ENCODE measurements at regions not wholly inside any gene's neighbourhood (a gene's known extent, or its start where the extent isn't known, plus 50 kb on each side); places are given as distances from the start of the nearest gene placed in this dataset.

DNA sequence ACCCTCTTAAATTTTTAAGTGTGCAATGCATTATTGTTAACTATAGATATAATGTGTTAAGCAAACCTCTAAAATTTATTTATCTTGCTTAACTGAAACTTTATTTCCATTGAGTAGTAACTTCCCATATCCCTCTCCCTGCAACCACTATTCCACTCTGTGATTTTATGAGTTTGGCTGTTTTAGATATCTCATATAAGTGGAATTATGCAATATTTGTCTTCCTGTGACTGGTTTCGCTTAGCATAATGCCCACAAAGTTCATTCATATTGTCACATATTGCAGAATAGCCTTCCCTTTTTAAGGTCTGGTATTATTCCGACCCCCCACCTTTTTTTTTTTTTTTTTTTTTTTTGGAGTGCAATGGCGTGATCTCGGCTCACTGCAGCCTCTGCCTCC, 247.6 kb downstream of the EMP1 start:
- no peaks in the 10 kb centered on the region for H3K36me3 ChIP-seq (replicated peaks; ENCODE audit: insufficient read depth, low read depth)
- no peaks in the 10 kb centered on the region for H3K9me3 ChIP-seq (ENCODE audit: low read depth)
- H3K4me1 ChIP-seq (ENCODE audit: insufficient read depth) = no peaks in the 10 kb centered on the region
- no peak overlapping the region for H3K27ac ChIP-seq
- no peak overlapping the region for H2AFZ ChIP-seq
- H4K20me1 ChIP-seq (ENCODE audit: insufficient read depth, poor library complexity, severe bottlenecking) = no peaks in the 10 kb centered on the region
- no peaks in the 10 kb centered on the region for H3K27me3 ChIP-seq
- 95% methylated on average over 4 of the region's 4 CpGs for WGBS (ENCODE audit: low lambda C conversion rate, missing lambda C conversion rate)
- no peak for DNase-seq (ENCODE audit: low spot score)
- TF ChIP-seq EZH2 (IDR thresholded peaks at IDR 0.05; ENCODE audit: borderline replicate concordance) (no peak), EZH2phosphoT487 (IDR thresholded peaks at IDR 0.05; ENCODE audit: low read depth, severe bottlenecking, unreplicated experiment) (no peak)
- TF ChIP-seq, protein P1, sequence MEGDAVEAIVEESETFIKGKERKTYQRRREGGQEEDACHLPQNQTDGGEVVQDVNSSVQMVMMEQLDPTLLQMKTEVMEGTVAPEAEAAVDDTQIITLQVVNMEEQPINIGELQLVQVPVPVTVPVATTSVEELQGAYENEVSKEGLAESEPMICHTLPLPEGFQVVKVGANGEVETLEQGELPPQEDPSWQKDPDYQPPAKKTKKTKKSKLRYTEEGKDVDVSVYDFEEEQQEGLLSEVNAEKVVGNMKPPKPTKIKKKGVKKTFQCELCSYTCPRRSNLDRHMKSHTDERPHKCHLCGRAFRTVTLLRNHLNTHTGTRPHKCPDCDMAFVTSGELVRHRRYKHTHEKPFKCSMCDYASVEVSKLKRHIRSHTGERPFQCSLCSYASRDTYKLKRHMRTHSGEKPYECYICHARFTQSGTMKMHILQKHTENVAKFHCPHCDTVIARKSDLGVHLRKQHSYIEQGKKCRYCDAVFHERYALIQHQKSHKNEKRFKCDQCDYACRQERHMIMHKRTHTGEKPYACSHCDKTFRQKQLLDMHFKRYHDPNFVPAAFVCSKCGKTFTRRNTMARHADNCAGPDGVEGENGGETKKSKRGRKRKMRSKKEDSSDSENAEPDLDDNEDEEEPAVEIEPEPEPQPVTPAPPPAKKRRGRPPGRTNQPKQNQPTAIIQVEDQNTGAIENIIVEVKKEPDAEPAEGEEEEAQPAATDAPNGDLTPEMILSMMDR (IDR thresholded peaks at IDR 0.05; ENCODE audit: poor library complexity) = no peak
- H3K4me3 ChIP-seq = no peak overlapping the region
- no peak overlapping the region for H3K4me2 ChIP-seq
- H3K9me2 ChIP-seq (replicated peaks; ENCODE audit: insufficient read depth) = no peaks in the 10 kb centered on the region
- no peaks in the 10 kb centered on the region for H3K79me2 ChIP-seq

DNA sequence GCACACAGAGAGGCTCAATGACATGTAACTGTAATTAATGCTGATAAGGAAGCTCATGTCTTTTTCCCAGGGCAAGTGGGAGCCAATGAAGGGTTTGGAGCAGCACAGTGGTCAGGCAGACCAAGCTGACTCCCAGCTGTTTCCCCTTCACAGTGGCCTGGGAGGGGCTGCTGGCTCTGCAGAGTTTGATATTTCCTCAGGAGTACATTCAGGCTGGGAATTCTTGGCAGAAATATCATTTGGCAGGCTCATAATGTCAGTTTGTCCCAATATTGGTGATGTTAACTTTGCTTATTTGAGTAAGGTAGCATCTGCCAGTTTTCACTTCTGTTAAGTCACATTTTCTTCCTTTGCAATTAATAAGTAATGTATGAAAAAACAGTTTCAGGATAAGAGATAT, 247.0 kb downstream of the EMP1 start:
- H3K4me1 ChIP-seq (ENCODE audit: insufficient read depth) = no peaks in the 10 kb centered on the region
- DNase-seq (ENCODE audit: low spot score) = no peak
- no peaks in the 10 kb centered on the region for H3K79me2 ChIP-seq
- H3K9me2 ChIP-seq (replicated peaks; ENCODE audit: insufficient read depth) = no peaks in the 10 kb centered on the region
- H4K20me1 ChIP-seq (ENCODE audit: insufficient read depth, poor library complexity, severe bottlenecking) = no peaks in the 10 kb centered on the region
- H2AFZ ChIP-seq = no peak overlapping the region
- TF ChIP-seq, protein P1 (IDR thresholded peaks at IDR 0.05; ENCODE audit: poor library complexity) = no peak
- no peak for TF ChIP-seq EZH2 (IDR thresholded peaks at IDR 0.05; ENCODE audit: borderline replicate concordance)
- no peak for TF ChIP-seq EZH2phosphoT487 (IDR thresholded peaks at IDR 0.05; ENCODE audit: low read depth, severe bottlenecking, unreplicated experiment)
- no peak overlapping the region for H3K4me2 ChIP-seq
- no peaks in the 10 kb centered on the region for H3K9me3 ChIP-seq (ENCODE audit: low read depth)
- H3K27me3 ChIP-seq = no peaks in the 10 kb centered on the region
- no peaks in the 10 kb centered on the region for H3K36me3 ChIP-seq (replicated peaks; ENCODE audit: insufficient read depth, low read depth)
- no peak overlapping the region for H3K4me3 ChIP-seq
- H3K27ac ChIP-seq = no peak overlapping the region

DNA sequence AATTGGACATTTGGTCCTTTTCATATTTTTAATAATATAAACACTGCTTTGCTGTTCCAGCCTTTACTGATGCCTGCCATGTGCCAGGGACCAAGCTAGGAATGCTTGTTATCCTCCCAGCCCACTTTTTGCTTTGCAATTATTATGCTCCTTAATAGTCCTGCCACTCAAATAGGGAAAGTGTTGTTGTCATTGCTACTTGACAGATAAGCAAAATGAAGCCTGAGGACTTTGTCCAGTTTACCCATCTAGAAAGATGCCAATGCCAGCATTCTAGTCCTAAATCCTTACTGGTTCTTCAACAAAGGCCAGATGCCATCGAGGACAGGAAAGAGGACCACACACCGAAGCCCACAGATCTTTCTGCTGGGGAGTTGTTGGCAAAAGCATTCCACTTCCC, 246.5 kb downstream of the EMP1 start:
- DNase-seq (ENCODE audit: low spot score) = no peak
- Histone ChIP-seq H3K79me2 (no peaks in the 10 kb centered on the region), H3K9me2 (replicated peaks; ENCODE audit: insufficient read depth) (no peaks in the 10 kb centered on the region), H3K27me3 (no peaks in the 10 kb centered on the region), H3K36me3 (replicated peaks; ENCODE audit: insufficient read depth, low read depth) (no peaks in the 10 kb centered on the region), H3K9me3 (ENCODE audit: low read depth) (no peaks in the 10 kb centered on the region), H3K4me1 (ENCODE audit: insufficient read depth) (no peaks in the 10 kb centered on the region), H3K27ac (no peak overlapping the region), H3K4me2 (no peak overlapping the region), H4K20me1 (ENCODE audit: insufficient read depth, poor library complexity, severe bottlenecking) (no peaks in the 10 kb centered on the region), H3K4me3 (no peak overlapping the region), H2AFZ (no peak overlapping the region)
- WGBS (ENCODE audit: low lambda C conversion rate, missing lambda C conversion rate) = 86% methylated on average over 2 of the region's 2 CpGs
- TF ChIP-seq, protein P1 (IDR thresholded peaks at IDR 0.05; ENCODE audit: poor library complexity) = no peak
- TF ChIP-seq EZH2phosphoT487 (IDR thresholded peaks at IDR 0.05; ENCODE audit: low read depth, severe bottlenecking, unreplicated experiment) (no peak), EZH2 (IDR thresholded peaks at IDR 0.05; ENCODE audit: borderline replicate concordance) (no peak)

DNA sequence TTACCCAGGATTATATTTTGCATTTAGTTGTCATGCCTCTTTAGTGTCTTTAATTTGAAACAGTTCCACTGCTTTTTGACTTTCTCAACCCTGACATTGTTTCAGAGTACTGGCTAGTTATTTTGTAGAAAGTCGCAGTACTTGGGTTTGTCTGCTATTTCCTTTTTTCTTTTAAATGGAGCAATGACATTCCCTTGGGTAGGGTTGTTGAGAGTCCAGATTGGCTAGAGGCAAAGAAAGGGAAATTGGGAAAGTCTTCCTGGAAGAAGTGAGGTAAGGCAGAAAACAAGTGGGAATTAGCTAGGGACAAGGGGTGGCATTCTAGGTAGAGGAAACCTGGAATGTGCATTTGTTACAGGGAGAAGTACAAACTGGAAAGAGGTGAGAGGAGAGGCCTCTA, 245.9 kb downstream of the EMP1 start:
- Histone ChIP-seq H2AFZ (no peak overlapping the region), H4K20me1 (ENCODE audit: insufficient read depth, poor library complexity, severe bottlenecking) (no peaks in the 10 kb centered on the region), H3K4me2 (no peak overlapping the region), H3K9me2 (replicated peaks; ENCODE audit: insufficient read depth) (no peaks in the 10 kb centered on the region), H3K27ac (no peak overlapping the region), H3K4me1 (ENCODE audit: insufficient read depth) (no peaks in the 10 kb centered on the region), H3K9me3 (ENCODE audit: low read depth) (no peaks in the 10 kb centered on the region), H3K79me2 (no peaks in the 10 kb centered on the region), H3K27me3 (no peaks in the 10 kb centered on the region), H3K36me3 (replicated peaks; ENCODE audit: insufficient read depth, low read depth) (no peaks in the 10 kb centered on the region), H3K4me3 (no peak overlapping the region)
- DNase-seq (ENCODE audit: low spot score) = no peak
- 89% methylated on average over 1 of the region's 1 CpG for WGBS (ENCODE audit: low lambda C conversion rate, missing lambda C conversion rate)
- no peak for TF ChIP-seq EZH2phosphoT487 (IDR thresholded peaks at IDR 0.05; ENCODE audit: low read depth, severe bottlenecking, unreplicated experiment)
- TF ChIP-seq, protein P1 (IDR thresholded peaks at IDR 0.05; ENCODE audit: poor library complexity) = no peak
- TF ChIP-seq EZH2 (IDR thresholded peaks at IDR 0.05; ENCODE audit: borderline replicate concordance) = no peak
